GM18861 (cell line): ENCODE measurements at regions not wholly inside any gene's neighbourhood (a gene's known extent, or its start where the extent isn't known, plus 50 kb on each side); places are given as distances from the start of the nearest gene placed in this dataset.
"Not testable (repeated sequence)": the region's sequence is repeated elsewhere in the genome, so short reads cannot be mapped to it uniquely, and the experiment has no call there.

Experiments used
- ATAC-seq: cut with Tn5 transposase; IDR thresholded peaks from one replicate; pipeline ENCODE4 v1.9.1; 2021; ENCODE audit not compliant: unreplicated experiment

- ATAC-seq, result no peak
Measured at GRCh38 chr7:69078997-69079769, 519.1 kb upstream of the AUTS2 start.

- not testable (repeated sequence) for ATAC-seq
Measured at GRCh38 chr7:69087281-69087680, 511.0 kb upstream of the AUTS2 start.

- ATAC-seq, result no peak
Measured at GRCh38 chr7:69088185-69088584, 510.1 kb upstream of the AUTS2 start.

DNA sequence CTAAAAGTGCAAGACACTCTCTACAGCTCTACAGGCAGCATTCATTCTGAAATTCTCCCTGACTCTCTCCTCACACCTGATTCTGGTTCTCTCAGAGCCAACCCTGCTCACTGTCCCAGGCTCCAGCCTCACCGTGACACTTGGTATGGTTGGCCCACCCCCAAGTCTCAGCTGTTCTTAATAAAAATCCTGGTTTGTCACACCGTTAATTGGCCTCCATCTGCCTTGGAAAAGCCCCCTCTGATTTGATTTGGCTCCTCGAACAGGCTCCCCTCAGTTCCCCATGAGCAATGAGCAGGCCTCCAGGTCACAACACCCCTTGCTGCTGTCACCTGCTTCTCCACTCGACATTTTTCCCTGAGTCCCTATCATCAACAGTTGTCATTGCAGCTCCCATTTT, 507.3 kb upstream of the AUTS2 start:
- no peak for ATAC-seq

DNA sequence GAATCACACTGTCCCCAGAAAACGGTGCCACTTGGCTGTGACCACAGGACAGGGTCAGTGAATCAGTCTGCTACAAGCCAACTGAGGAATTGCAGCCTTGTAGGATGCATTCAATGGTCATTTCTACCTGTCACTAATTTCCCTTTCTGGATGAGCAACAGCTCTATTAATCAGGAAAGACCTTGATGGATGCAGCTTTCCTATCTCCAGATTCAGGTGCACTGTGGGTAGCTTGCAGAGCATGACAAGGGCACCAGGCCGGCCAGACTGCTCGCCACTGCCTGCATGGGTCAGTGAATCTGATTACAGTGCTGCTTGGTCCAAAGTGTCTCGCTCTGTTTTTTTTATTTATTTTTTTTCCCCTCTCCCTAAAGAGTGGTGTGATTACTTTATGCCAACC, 506.8 kb upstream of the AUTS2 start:
- no peak for ATAC-seq

GRCh38 chr7:69095127-69095526, 503.1 kb upstream of the AUTS2 start:
- ATAC-seq, result no peak

GRCh38 chr7:69095649-69096048, 502.6 kb upstream of the AUTS2 start:
- no peak for ATAC-seq

- ATAC-seq, result no peak
Measured at GRCh38 chr7:69104023-69104422, 494.3 kb upstream of the AUTS2 start.

- ATAC-seq, result no peak
Measured at GRCh38 chr7:69105092-69105491, 493.2 kb upstream of the AUTS2 start.

DNA sequence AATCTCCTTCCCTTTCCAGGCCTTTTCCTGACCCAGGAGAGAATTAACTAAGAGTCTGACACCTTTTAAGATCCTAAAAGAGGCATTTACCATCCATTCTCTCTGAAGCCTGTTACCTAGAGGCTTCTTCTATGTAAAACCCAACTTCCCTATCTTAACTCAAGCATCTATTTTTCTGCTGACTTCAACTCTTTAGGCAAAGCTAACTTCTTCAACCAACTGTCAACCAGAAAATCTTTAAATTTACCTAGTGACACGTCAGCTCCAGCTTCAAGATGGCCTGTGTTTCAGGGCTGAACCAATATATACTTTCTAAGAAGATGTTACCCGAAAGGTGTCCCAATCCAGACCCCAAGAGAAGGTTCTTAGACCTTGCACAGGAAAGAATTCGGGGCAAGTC, 492.3 kb upstream of the AUTS2 start:
- ATAC-seq, result no peak

GRCh38 chr7:69106449-69106848, 491.8 kb upstream of the AUTS2 start:
- not testable (repeated sequence) for ATAC-seq

- ATAC-seq, result not testable (repeated sequence)
Measured at GRCh38 chr7:69106946-69107345, 491.3 kb upstream of the AUTS2 start.

- no peak for ATAC-seq
Measured at GRCh38 chr7:69108097-69108496, 490.2 kb upstream of the AUTS2 start.

DNA sequence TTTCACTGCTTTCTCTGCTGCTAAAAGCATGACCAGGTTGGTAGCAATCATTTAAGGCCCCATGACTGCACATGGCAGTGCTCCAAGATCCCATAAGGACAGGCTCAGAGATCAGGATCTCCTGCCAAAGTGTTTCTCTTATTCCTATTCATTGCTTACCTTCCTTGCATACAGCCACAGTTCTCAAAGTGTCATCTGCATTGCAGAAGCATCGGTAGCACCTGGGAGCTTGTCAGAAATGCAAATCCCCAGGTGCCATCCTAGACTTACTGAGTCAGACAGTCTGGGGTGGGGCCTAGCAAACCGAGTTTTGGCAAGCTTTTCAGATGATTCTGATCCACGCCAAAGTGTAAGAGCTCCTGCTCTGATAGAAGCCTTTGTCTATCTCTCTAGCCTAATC, 489.0 kb upstream of the AUTS2 start:
- ATAC-seq, result no peak

- ATAC-seq, result no peak
Measured at GRCh38 chr7:69109879-69110278, 488.4 kb upstream of the AUTS2 start.

GRCh38 chr7:69110450-69111050, 487.7 kb upstream of the AUTS2 start:
- no peak for ATAC-seq

- ATAC-seq, result no peak
Measured at GRCh38 chr7:69114374-69114773, 483.9 kb upstream of the AUTS2 start.

DNA sequence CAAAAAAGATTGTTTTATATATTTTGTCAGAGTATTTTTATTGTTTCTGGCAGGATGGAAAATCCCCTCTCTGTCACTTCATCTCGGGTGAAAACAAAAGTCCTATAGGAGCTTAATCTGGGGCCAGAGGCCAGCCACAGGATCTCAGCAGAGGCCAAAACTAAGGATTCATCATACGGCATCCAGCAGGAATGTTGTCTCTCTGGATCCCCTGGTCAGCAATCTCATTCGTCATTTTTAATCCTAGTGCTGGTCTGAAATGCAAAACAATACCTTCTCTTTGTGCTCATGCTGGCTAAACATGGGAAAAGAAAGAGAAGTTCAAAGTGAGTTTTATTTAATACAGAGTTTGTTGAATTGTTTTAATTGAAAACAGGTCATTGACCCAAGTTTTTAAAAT, 482.5 kb upstream of the AUTS2 start:
- no peak for ATAC-seq

GRCh38 chr7:69116196-69116595, 482.1 kb upstream of the AUTS2 start:
- not testable (repeated sequence) for ATAC-seq

DNA sequence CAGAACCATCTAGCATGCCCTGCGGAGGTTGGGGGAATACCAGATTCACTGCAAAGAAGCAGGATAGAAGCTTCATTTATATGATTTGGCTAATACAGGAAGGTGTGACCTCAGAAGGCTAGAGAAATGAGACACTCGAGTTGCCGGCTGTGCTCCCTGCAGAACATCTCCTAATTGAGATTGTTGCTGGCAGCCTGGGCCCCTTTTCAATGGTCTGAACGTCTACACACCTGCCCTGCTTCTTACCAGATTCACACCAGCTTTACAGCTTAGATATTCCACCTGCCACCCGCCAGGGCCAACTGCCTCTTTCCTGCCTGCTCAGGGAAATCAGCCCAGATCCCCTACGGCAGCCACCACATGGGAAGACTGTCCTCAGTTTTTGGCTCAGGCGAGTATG, 475.3 kb upstream of the AUTS2 start:
- ATAC-seq, result no peak

DNA sequence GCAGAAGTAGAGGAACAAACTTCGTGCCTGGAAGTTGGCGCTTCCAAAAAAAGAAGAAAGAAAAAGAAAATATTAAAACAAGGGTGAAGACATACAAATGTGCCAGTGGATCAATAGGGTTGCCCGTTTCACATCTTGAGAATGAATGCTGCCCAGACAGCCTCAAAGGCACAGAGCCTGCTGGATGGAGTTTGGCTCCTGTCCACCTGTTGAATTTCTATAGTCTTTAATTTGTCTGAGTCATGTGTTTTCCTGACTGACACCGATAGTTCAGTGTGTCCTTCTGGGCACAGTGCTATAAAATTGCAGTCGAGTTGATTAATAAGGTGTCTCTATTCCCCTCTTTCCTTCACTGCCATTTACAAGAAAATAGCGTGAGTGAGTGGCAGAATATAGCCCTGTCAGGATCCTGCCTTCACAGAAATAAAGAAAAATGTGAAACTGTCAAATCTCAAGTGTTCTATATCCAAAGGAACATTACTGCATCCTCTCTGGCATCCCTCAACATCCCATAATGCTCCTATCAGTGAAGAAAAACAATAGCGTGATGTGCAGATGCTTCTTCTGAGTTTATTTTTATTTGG, 471.3 kb upstream of the AUTS2 start:
- no peak for ATAC-seq

DNA sequence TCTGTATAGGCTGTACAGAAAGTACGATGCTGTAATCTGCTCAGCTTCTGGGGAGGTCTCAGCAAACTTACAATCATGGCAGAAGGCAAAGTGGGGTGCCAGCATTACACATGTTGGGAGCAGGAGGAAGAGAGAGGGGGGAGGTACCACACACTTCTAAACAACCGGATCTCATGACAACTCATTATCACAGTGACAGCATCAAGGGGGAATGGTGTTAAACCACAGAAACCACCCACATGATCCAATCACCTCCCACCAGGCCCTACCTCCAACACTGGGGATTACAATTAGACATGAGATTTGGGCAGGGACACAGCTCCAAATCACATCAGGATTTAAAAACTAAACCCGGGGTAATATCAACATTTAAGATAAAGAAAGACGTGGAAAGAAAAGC, 468.8 kb upstream of the AUTS2 start:
- ATAC-seq, result no peak
